Hepatocyte (in vitro differentiated cells): ENCODE measurements at regions not wholly inside any gene's neighbourhood (a gene's known extent, or its start where the extent isn't known, plus 50 kb on each side); places are given as distances from the start of the nearest gene placed in this dataset.

Experiments
- EZH2 ChIP-seq: fragments of 200-600 bp; sonication (generic); IDR thresholded peaks from 2 replicates; pipeline ENCODE4 v1.6.1; 2016; ENCODE audit warnings: antibody characterized with exemption, mild to moderate bottlenecking, borderline replicate concordance
- EZH2phosphoT487 ChIP-seq: fragments of 200-600 bp; sonication (generic); IDR thresholded peaks from one replicate; pipeline ENCODE4 v1.6.1; 2018; ENCODE audit warnings: antibody characterized with exemption, mild to moderate bottlenecking, low read depth, moderate library complexity; ENCODE audit not compliant: unreplicated experiment, severe bottlenecking
- TF ChIP-seq, protein P1 (sequence below): fragments of 200-600 bp; sonication (generic); IDR thresholded peaks from 2 replicates; pipeline ENCODE4 v1.5.1; 2016; ENCODE audit warnings: antibody characterized with exemption, mild to moderate bottlenecking; ENCODE audit not compliant: poor library complexity

DNA sequence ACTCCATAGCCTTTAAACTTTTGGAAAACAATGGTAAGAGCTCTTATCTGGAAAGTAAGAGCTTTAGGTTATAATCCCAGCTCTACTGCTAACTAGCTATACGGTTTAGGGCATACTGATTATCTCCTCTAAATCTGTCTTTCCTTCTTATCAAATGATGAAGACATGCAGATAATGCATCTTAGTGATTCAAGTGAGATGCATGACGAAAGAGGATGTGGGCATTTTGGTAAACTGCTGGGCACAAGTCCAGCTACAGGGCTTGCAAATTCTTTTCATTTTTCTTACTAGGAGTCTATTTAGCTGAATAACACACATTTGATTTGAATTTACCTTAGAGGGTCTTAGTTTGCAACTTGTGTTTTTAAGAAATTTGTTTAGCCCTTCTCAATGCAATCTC is 1604.8 kb upstream of the ZEB2 start:
- TF ChIP-seq, protein P1, sequence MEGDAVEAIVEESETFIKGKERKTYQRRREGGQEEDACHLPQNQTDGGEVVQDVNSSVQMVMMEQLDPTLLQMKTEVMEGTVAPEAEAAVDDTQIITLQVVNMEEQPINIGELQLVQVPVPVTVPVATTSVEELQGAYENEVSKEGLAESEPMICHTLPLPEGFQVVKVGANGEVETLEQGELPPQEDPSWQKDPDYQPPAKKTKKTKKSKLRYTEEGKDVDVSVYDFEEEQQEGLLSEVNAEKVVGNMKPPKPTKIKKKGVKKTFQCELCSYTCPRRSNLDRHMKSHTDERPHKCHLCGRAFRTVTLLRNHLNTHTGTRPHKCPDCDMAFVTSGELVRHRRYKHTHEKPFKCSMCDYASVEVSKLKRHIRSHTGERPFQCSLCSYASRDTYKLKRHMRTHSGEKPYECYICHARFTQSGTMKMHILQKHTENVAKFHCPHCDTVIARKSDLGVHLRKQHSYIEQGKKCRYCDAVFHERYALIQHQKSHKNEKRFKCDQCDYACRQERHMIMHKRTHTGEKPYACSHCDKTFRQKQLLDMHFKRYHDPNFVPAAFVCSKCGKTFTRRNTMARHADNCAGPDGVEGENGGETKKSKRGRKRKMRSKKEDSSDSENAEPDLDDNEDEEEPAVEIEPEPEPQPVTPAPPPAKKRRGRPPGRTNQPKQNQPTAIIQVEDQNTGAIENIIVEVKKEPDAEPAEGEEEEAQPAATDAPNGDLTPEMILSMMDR: no peak
- TF ChIP-seq EZH2 (no peak), EZH2phosphoT487 (no peak)
